ENCODE measurements at regions not wholly inside any gene's neighbourhood (a gene's known extent, or its start where the extent isn't known, plus 50 kb on each side); places are given as distances from the start of the nearest gene placed in this dataset.
A peak's percentile ranks its signal among the peaks of the same experiment; 100 is the strongest.

DNA sequence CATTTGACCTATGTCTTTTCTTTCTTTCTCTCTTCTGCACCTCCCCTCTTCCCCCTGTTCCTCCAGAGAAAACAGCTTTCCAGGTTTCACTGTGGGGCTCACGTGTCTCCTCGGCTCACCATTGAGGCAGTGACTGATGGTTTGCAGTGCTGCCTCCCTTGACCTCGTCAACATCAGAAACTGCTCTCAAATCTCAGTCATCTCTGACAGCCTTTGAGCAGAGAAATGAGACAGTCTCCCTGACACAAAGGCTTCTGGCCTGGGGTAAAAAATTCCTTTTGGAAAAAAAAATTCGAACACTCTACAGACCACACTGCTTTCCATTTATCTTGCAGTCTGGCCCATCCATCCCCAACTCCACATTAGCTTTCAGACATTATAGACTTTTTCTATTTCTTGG lies 450.0 kb downstream of the TFAP2B start:
- Histone ChIP-seq H3K27me3 (ENCODE audit: control insufficient read depth, insufficient read depth, low read length) (no peaks in the 10 kb centered on the region), H3K9ac (ENCODE audit: low read length in 3 of 3) (no peak overlapping the region), H3K27ac (ENCODE audit: low read depth in 2 of 2, low read length in 2 of 2) (no peak overlapping the region), H3K9me3 (ENCODE audit: control insufficient read depth in 2 of 3, insufficient read depth in 1 of 3, low read length in 3 of 3) (no peaks in the 10 kb centered on the region), H3K4me3 (ENCODE audit: low read length in 3 of 3) (no peak overlapping the region), H3K4me1 (ENCODE audit: control insufficient read depth in 2 of 3, insufficient read depth in 2 of 3, low read depth in 1 of 3, low read length in 3 of 3) (no peaks in the 10 kb centered on the region), H3K36me3 (ENCODE audit: control insufficient read depth in 2 of 3, insufficient read depth in 3 of 3, low read length in 3 of 3) (no peaks in the 10 kb centered on the region)
- DNase-seq (no peak), FAIRE-seq (no peak)
- intact Hi-C loops (cut with DNase I), result no loop called here
- TF ChIP-seq, protein P1, sequence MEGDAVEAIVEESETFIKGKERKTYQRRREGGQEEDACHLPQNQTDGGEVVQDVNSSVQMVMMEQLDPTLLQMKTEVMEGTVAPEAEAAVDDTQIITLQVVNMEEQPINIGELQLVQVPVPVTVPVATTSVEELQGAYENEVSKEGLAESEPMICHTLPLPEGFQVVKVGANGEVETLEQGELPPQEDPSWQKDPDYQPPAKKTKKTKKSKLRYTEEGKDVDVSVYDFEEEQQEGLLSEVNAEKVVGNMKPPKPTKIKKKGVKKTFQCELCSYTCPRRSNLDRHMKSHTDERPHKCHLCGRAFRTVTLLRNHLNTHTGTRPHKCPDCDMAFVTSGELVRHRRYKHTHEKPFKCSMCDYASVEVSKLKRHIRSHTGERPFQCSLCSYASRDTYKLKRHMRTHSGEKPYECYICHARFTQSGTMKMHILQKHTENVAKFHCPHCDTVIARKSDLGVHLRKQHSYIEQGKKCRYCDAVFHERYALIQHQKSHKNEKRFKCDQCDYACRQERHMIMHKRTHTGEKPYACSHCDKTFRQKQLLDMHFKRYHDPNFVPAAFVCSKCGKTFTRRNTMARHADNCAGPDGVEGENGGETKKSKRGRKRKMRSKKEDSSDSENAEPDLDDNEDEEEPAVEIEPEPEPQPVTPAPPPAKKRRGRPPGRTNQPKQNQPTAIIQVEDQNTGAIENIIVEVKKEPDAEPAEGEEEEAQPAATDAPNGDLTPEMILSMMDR (IDR thresholded peaks at IDR 0.05; ENCODE audit: borderline replicate concordance, extremely low read depth, insufficient read depth), result no peak

DNA sequence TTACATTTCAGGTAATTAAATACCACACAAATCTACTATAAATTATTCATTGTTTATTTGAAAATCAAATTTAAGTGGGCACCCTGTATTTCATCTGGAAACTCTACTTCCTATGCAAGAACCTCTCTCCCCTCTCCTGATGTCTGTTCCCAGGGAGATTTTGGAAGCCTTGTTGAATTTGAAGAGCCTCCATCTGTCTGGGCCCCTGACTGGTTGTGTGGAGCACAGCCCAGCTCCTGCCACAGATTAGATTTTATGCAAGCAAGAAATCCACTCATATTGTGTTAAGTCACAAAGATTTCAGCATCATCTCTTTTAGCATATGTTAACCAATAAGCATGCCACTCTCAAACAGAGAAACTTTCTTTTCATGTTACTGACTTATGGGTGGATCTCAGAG lies 451.2 kb downstream of the TFAP2B start:
- Histone ChIP-seq H3K9ac (ENCODE audit: low read length in 3 of 3) (no peak overlapping the region), H3K4me1 (ENCODE audit: control insufficient read depth in 2 of 3, insufficient read depth in 2 of 3, low read depth in 1 of 3, low read length in 3 of 3) (no peaks in the 10 kb centered on the region), H3K27ac (ENCODE audit: low read depth in 2 of 2, low read length in 2 of 2) (no peak overlapping the region), H3K4me3 (ENCODE audit: low read length in 3 of 3) (no peak overlapping the region), H3K27me3 (ENCODE audit: control insufficient read depth, insufficient read depth, low read length) (no peaks in the 10 kb centered on the region), H3K36me3 (ENCODE audit: control insufficient read depth in 2 of 3, insufficient read depth in 3 of 3, low read length in 3 of 3) (no peaks in the 10 kb centered on the region), H3K9me3 (ENCODE audit: control insufficient read depth in 2 of 3, insufficient read depth in 1 of 3, low read length in 3 of 3) (no peaks in the 10 kb centered on the region)
- intact Hi-C loops (cut with DNase I), result no loop called here
- FAIRE-seq (no peak), DNase-seq (no peak)
- TF ChIP-seq, protein P1 (IDR thresholded peaks at IDR 0.05; ENCODE audit: borderline replicate concordance, extremely low read depth, insufficient read depth), result no peak

DNA sequence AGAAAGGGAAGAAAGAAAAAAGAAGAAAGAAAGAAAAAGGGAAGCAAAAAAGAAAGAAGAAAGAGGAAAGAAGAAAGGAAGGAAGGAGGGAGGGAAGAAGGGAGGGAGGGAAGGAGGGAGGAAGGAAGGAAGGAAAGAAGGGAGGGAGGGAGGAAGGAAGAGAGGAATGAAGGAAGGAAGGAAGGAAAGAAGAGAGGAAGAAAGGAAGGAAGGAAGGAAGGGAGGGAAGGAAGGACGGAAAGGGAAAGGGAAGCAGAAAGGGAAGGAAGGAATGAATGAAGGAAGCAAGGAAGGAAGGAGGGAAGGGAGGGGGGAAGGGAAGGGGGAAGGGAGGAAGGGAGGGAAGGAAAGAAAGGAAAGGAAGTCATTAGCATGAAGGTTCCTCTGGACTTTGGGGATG lies 452.9 kb downstream of the TFAP2B start:
- TF ChIP-seq, protein P1 (IDR thresholded peaks at IDR 0.05; ENCODE audit: borderline replicate concordance, extremely low read depth, insufficient read depth), result no peak
- intact Hi-C loops (cut with DNase I), result no loop called here
- FAIRE-seq (no peak), DNase-seq (no peak)
- no peaks in the 10 kb centered on the region for H3K27me3 ChIP-seq (ENCODE audit: control insufficient read depth, insufficient read depth, low read length)
- no peak overlapping the region for H3K9ac ChIP-seq (ENCODE audit: low read length in 3 of 3)
- H3K9me3 ChIP-seq (ENCODE audit: control insufficient read depth in 2 of 3, insufficient read depth in 1 of 3, low read length in 3 of 3), result no peaks in the 10 kb centered on the region
- H3K4me1 ChIP-seq (ENCODE audit: control insufficient read depth in 2 of 3, insufficient read depth in 2 of 3, low read depth in 1 of 3, low read length in 3 of 3), result no peaks in the 10 kb centered on the region
- H3K4me3 ChIP-seq (ENCODE audit: low read length in 3 of 3), result no peak overlapping the region
- H3K36me3 ChIP-seq (ENCODE audit: control insufficient read depth in 2 of 3, insufficient read depth in 3 of 3, low read length in 3 of 3), result no peaks in the 10 kb centered on the region
- H3K27ac ChIP-seq (ENCODE audit: low read depth in 2 of 2, low read length in 2 of 2), result no peak overlapping the region

- intact Hi-C loops (cut with DNase I), result no loop called here
- Histone ChIP-seq H3K4me3 (ENCODE audit: low read length in 3 of 3) (no peak overlapping the region), H3K9ac (ENCODE audit: low read length in 3 of 3) (no peak overlapping the region), H3K36me3 (ENCODE audit: control insufficient read depth in 2 of 3, insufficient read depth in 3 of 3, low read length in 3 of 3) (no peaks in the 10 kb centered on the region), H3K27me3 (ENCODE audit: control insufficient read depth, insufficient read depth, low read length) (no peaks in the 10 kb centered on the region), H3K27ac (ENCODE audit: low read depth in 2 of 2, low read length in 2 of 2) (no peak overlapping the region), H3K4me1 (ENCODE audit: control insufficient read depth in 2 of 3, insufficient read depth in 2 of 3, low read depth in 1 of 3, low read length in 3 of 3) (no peaks in the 10 kb centered on the region), H3K9me3 (ENCODE audit: control insufficient read depth in 2 of 3, insufficient read depth in 1 of 3, low read length in 3 of 3) (no peaks in the 10 kb centered on the region)
- TF ChIP-seq, protein P1 (IDR thresholded peaks at IDR 0.05; ENCODE audit: borderline replicate concordance, extremely low read depth, insufficient read depth), result no peak
- FAIRE-seq (no peak), DNase-seq (peak in 1 of 5 donors; percentile 9)
These were observed 454.7 kb downstream of the TFAP2B start for GRCh38 chr6:51273228-51273961.

Measured in kidney (tissue), 13 donors.